ENCODE measurements at regions not wholly inside any gene's neighbourhood (a gene's known extent, or its start where the extent isn't known, plus 50 kb on each side); places are given as distances from the start of the nearest gene placed in this dataset.

- TF ChIP-seq CTCF (conservative IDR thresholded peaks at IDR 0.05; ENCODE audit: low read depth in 2 of 2) (no peak), JUNB (IDR thresholded peaks at IDR 0.05; ENCODE audit: unreplicated experiment) (no peak), EZH2 (IDR thresholded peaks at IDR 0.05; ENCODE audit: low read depth, unreplicated experiment) (no peak), REST (IDR thresholded peaks at IDR 0.05; ENCODE audit: unreplicated experiment) (no peak), CREB1 (CRISPR knock-in tag; IDR thresholded peaks at IDR 0.05; ENCODE audit: low read depth) (no peak), EZH2phosphoT487 (IDR thresholded peaks at IDR 0.05; ENCODE audit: unreplicated experiment) (no peak), POLR2AphosphoS5 (IDR thresholded peaks at IDR 0.05; ENCODE audit: low read depth) (no peak), ZNF462 (CRISPR knock-in tag; IDR thresholded peaks at IDR 0.05) (no peak), ETS1 (IDR thresholded peaks at IDR 0.05) (no peak), STAT1 (IDR thresholded peaks at IDR 0.05; ENCODE audit: unreplicated experiment) (no peak), ZNF331 (CRISPR knock-in tag; IDR thresholded peaks at IDR 0.05; ENCODE audit: low read depth) (no peak), ZNF114 (CRISPR knock-in tag; IDR thresholded peaks at IDR 0.05) (no peak), NANOG (IDR thresholded peaks at IDR 0.05; ENCODE audit: borderline replicate concordance) (no peak)
Measured at GRCh38 chr14:83316356-83316755, 1782.7 kb upstream of the SEL1L start.

All from GM23338 (cell line).